ENCODE measurements at regions not wholly inside any gene's neighbourhood (a gene's known extent, or its start where the extent isn't known, plus 50 kb on each side); places are given as distances from the start of the nearest gene placed in this dataset.

DNA sequence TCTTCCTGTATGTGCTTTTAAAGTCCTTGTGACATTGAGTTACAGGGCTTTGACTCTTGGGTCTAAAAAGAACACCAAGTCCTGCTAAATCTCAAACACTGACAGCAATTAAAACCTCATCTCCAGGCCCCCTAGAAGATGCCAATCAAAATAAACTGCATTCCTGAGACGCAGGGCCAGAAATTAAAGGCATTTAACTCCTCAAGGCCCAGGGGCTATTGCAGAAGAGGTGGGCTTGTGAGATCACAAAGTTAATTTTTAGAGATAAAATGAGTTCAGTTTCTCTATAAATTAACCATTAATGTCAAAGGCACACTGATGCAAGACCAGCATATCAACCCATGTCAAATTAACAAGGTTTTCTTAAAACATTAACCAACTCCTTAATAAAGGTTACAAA lies 145.6 kb upstream of the CARMIL1 start:
- peaks cover 6% of the 10 kb centered on the region for H3K36me3 ChIP-seq (ENCODE audit: control insufficient read depth, insufficient read depth, low read length)
- Mint-ChIP-seq H3K36me3 (no peaks in the 10 kb centered on the region), H3K9me3 (no peaks in the 10 kb centered on the region), H3K4me1 (peaks cover 70 to 71% of the 10 kb centered on the region in 2 donors), H3K4me3 (peak overlapping the region; percentile 70), H3K27me3 (ENCODE audit: low read depth in 2 of 2) (no peaks in the 10 kb centered on the region), H3K27ac (peak overlapping the region; percentile 86 to 88)
- H3K27me3 ChIP-seq (ENCODE audit: control insufficient read depth, insufficient read depth, low read length) = no peaks in the 10 kb centered on the region
- no peak for TF ChIP-seq CTCF (IDR thresholded peaks at IDR 0.05)
- H3K9me3 ChIP-seq (ENCODE audit: control insufficient read depth, insufficient read depth, low read length) = no peaks in the 10 kb centered on the region
- ATAC-seq (no peak), DNase-seq (no peak)
- 100% methylated on average over 1 of the region's 1 CpG for WGBS (ENCODE audit: insufficient coverage)
- no peak overlapping the region for H3K4me3 ChIP-seq (ENCODE audit: low read length)
- H3K27ac ChIP-seq (ENCODE audit: low read length) = no peak overlapping the region
- peaks cover 19% of the 10 kb centered on the region for H3K4me1 ChIP-seq (ENCODE audit: control insufficient read depth, insufficient read depth, low read length)
- intact Hi-C loops (cut with micrococcal nuclease) = no loop called here

GRCh38 chr6:25136854-25137253 lies 142.3 kb upstream of the CARMIL1 start:
- no peaks in the 10 kb centered on the region for H3K9me3 ChIP-seq (ENCODE audit: control insufficient read depth, insufficient read depth, low read length)
- no peaks in the 10 kb centered on the region for H3K9me3 Mint-ChIP-seq
- DNase-seq (peak in 1 of 2 donors; percentile 33), ATAC-seq (no peak)
- no peak for TF ChIP-seq CTCF (IDR thresholded peaks at IDR 0.05)
- H3K36me3 Mint-ChIP-seq = no peaks in the 10 kb centered on the region
- 12% methylated on average over 3 of the region's 3 CpGs for WGBS (ENCODE audit: insufficient coverage)
- peaks cover 56 to 57% of the 10 kb centered on the region in 2 donors for H3K4me1 Mint-ChIP-seq
- H3K4me3 Mint-ChIP-seq = peak overlapping the region; percentile 91
- peak overlapping the region; percentile 93 for H3K27ac ChIP-seq (ENCODE audit: low read length)
- no peaks in the 10 kb centered on the region for H3K27me3 Mint-ChIP-seq (ENCODE audit: low read depth in 2 of 2)
- H3K4me1 ChIP-seq (ENCODE audit: control insufficient read depth, insufficient read depth, low read length) = peaks cover 17% of the 10 kb centered on the region
- H3K36me3 ChIP-seq (ENCODE audit: control insufficient read depth, insufficient read depth, low read length) = peaks cover 2% of the 10 kb centered on the region
- peak overlapping the region; percentile 59 for H3K4me3 ChIP-seq (ENCODE audit: low read length)
- no peaks in the 10 kb centered on the region for H3K27me3 ChIP-seq (ENCODE audit: control insufficient read depth, insufficient read depth, low read length)
- peak overlapping the region; percentile 94 for H3K27ac Mint-ChIP-seq
- intact Hi-C loops (cut with micrococcal nuclease) = loop anchor here (5.0 kb wide), 1 partner anchor 200 kb away; the partner anchor contains the start of gene RIPOR2

GRCh38 chr6:25137480-25137879 lies 141.7 kb upstream of the CARMIL1 start:
- peak overlapping the region; percentile 93 for H3K27ac ChIP-seq (ENCODE audit: low read length)
- H3K36me3 ChIP-seq (ENCODE audit: control insufficient read depth, insufficient read depth, low read length) = peaks cover 2% of the 10 kb centered on the region
- 2% methylated on average over 6 of the region's 7 CpGs for WGBS (ENCODE audit: insufficient coverage)
- Mint-ChIP-seq H3K9me3 (no peaks in the 10 kb centered on the region), H3K4me3 (peak overlapping the region; percentile 91), H3K27ac (peak overlapping the region; percentile 94), H3K4me1 (peaks cover 49 to 52% of the 10 kb centered on the region in 2 donors), H3K36me3 (no peaks in the 10 kb centered on the region), H3K27me3 (ENCODE audit: low read depth in 2 of 2) (no peaks in the 10 kb centered on the region)
- no peak for TF ChIP-seq CTCF (IDR thresholded peaks at IDR 0.05)
- no peaks in the 10 kb centered on the region for H3K9me3 ChIP-seq (ENCODE audit: control insufficient read depth, insufficient read depth, low read length)
- ATAC-seq = peak in 2 of 3 donors; percentile 7 to 9
- intact Hi-C loops (cut with micrococcal nuclease) = loop anchor here (5.0 kb wide), 1 partner anchor 200 kb away; the partner anchor contains the start of gene RIPOR2
- peaks cover 16% of the 10 kb centered on the region for H3K4me1 ChIP-seq (ENCODE audit: control insufficient read depth, insufficient read depth, low read length)
- DNase-seq = peak in 1 of 2 donors; percentile 55
- no peaks in the 10 kb centered on the region for H3K27me3 ChIP-seq (ENCODE audit: control insufficient read depth, insufficient read depth, low read length)
- H3K4me3 ChIP-seq (ENCODE audit: low read length) = peak overlapping the region; percentile 59

GRCh38 chr6:25137916-25138232 lies 141.3 kb upstream of the CARMIL1 start:
- Mint-ChIP-seq H3K4me1 (peaks cover 45 to 48% of the 10 kb centered on the region in 2 donors), H3K4me3 (peak overlapping the region; percentile 91), H3K27ac (peak overlapping the region; percentile 94), H3K9me3 (no peaks in the 10 kb centered on the region), H3K36me3 (no peaks in the 10 kb centered on the region), H3K27me3 (ENCODE audit: low read depth in 2 of 2) (no peaks in the 10 kb centered on the region)
- no peak for ATAC-seq
- Histone ChIP-seq H3K9me3 (ENCODE audit: control insufficient read depth, insufficient read depth, low read length) (no peaks in the 10 kb centered on the region), H3K4me3 (ENCODE audit: low read length) (peak overlapping the region; percentile 59), H3K4me1 (ENCODE audit: control insufficient read depth, insufficient read depth, low read length) (peaks cover 12% of the 10 kb centered on the region), H3K27me3 (ENCODE audit: control insufficient read depth, insufficient read depth, low read length) (no peaks in the 10 kb centered on the region), H3K36me3 (ENCODE audit: control insufficient read depth, insufficient read depth, low read length) (peaks cover 2% of the 10 kb centered on the region), H3K27ac (ENCODE audit: low read length) (peak overlapping the region; percentile 93)
- intact Hi-C loops (cut with micrococcal nuclease) = loop anchor here (5.0 kb wide), 1 partner anchor 201 kb away; the partner anchor contains the start of gene RIPOR2
- no peak for TF ChIP-seq CTCF (IDR thresholded peaks at IDR 0.05)
- DNase-seq = no peak
- 0% methylated on average over 5 of the region's 5 CpGs for WGBS (ENCODE audit: insufficient coverage)

Data from natural killer cell (primary cell).